Tibial nerve (tissue), 4 donors: ENCODE measurements at regions not wholly inside any gene's neighbourhood (a gene's known extent, or its start where the extent isn't known, plus 50 kb on each side); places are given as distances from the start of the nearest gene placed in this dataset.

Experiments used
- DNase-seq, 2 donors: peaks; one replicate each; pipeline ENCODE4 v3.0.0-alpha.2; 2019; ENCODE audit warnings: low spot score in 2 of 2
- H3K27ac ChIP-seq, 4 donors: fragments of 200-600 bp; sonication (generic) in 3 of 4; one replicate each; pipeline ENCODE4 v1.5.1; 2017 to 2019; ENCODE audit warnings: mild to moderate bottlenecking in 1 of 4
- H3K27me3 ChIP-seq, 2 donors: fragments of 200-600 bp; sonication (generic) in 1 of 2; one replicate each; pipeline versions ENCODE4 v1.5.1 to v1.6.0; 2017 to 2019
- H3K36me3 ChIP-seq, 3 donors: fragments of 200-600 bp; sonication (generic); one replicate each; pipeline ENCODE4 v1.5.1; 2018 to 2019
- H3K4me1 ChIP-seq, 4 donors: fragments of 200-600 bp; sonication (generic) in 3 of 4; one replicate each; pipeline ENCODE4 v1.5.1; 2017 to 2019
- H3K4me3 ChIP-seq, 4 donors: fragments of 200-600 bp; sonication (generic) in 3 of 4; one replicate each; pipeline ENCODE4 v1.5.1; 2017 to 2019; ENCODE audit warnings: mild to moderate bottlenecking in 1 of 4, moderate library complexity in 1 of 4
- H3K9me3 ChIP-seq, 4 donors: fragments of 200-600 bp; sonication (generic) in 3 of 4; one replicate each; pipeline ENCODE4 v1.5.1; 2017 to 2019
- EP300 ChIP-seq, 2 donors: sonication (generic); formaldehyde crosslinking; IDR thresholded peaks; one replicate each; pipeline ENCODE4 v1.6.1; 2017; ENCODE audit warnings: antibody characterized with exemption in 2 of 2, mild to moderate bottlenecking in 1 of 2
- POLR2A ChIP-seq, 2 donors: fragments of 450-650 bp; IDR thresholded peaks; one replicate each; pipeline ENCODE4 v1.6.1; 2017; ENCODE audit warnings: antibody characterized with exemption in 2 of 2, mild to moderate bottlenecking in 2 of 2, moderate library complexity in 2 of 2
- WGBS, 2 donors: methylation state at CpG; one replicate each; pipeline ENCODE4 v1.1.5; 2018; 5-methylcytosine and 5-hydroxymethylcytosine counted together
- TF ChIP-seq, protein P1 (sequence below), 5 experiments: fragments of 200-600 bp in 3 of 5; fragments of 450-650 bp in 2 of 5; sonication (generic) in 3 of 5; IDR thresholded peaks; one replicate each; pipeline ENCODE4 v1.5.1; 2016 to 2019; ENCODE audit warnings: antibody characterized with exemption in 5 of 5, mild to moderate bottlenecking in 3 of 5, moderate library complexity in 2 of 5

DNA sequence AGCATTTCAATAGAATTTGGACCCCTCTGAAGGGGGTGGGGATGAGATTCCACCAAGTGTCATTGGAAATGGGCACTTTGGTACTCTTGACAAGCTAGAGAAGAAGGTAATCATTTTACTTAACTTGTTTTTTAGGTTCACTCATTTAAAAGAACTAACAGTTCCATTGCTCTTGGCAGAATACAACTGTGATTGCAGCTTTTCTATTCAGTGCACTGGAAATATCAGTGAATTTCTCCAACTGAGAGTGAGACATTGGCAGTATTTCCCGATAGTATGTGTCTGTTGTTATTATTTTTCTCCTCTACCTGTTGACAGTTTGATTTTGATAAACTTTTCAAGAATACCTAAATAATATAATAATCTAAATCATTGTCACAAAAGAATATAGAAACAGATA, 1356.7 kb upstream of the NXPH2 start:
- peaks cover 0 to 4% (median 0%) of the 10 kb centered on the region in 4 donors for H3K9me3 ChIP-seq

DNA sequence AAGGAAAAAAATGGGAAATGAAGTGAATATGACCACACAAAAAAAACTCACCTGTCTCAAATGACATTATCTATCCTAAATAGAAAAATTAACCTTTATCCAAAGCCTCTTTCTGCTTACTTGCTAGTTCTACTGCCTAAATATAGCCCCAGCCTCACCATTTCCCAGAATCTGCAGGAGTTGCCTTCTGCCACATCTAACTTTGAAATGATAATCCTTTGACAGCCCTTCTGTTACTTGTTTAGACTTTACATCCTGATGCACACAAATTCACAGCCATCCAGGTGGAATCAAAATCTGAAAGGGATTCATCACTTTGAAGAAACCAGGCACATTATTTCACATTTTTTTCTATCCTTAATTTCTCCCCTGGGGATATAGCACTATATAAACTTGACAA, 1356.2 kb upstream of the NXPH2 start:
- no peaks in the 10 kb centered on the region for H3K27me3 ChIP-seq

More for the DNA sequence above, 1356.7 kb upstream of the NXPH2 start:
- DNase-seq, result no peak
- H3K27me3 ChIP-seq, result no peaks in the 10 kb centered on the region
- TF ChIP-seq EP300 (IDR thresholded peaks at IDR 0.05), result no peak
- TF ChIP-seq, protein P1, sequence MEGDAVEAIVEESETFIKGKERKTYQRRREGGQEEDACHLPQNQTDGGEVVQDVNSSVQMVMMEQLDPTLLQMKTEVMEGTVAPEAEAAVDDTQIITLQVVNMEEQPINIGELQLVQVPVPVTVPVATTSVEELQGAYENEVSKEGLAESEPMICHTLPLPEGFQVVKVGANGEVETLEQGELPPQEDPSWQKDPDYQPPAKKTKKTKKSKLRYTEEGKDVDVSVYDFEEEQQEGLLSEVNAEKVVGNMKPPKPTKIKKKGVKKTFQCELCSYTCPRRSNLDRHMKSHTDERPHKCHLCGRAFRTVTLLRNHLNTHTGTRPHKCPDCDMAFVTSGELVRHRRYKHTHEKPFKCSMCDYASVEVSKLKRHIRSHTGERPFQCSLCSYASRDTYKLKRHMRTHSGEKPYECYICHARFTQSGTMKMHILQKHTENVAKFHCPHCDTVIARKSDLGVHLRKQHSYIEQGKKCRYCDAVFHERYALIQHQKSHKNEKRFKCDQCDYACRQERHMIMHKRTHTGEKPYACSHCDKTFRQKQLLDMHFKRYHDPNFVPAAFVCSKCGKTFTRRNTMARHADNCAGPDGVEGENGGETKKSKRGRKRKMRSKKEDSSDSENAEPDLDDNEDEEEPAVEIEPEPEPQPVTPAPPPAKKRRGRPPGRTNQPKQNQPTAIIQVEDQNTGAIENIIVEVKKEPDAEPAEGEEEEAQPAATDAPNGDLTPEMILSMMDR (IDR thresholded peaks at IDR 0.05), result no peak
- no peak for TF ChIP-seq POLR2A (IDR thresholded peaks at IDR 0.05)
- 73 to 91% methylated on average over 1 of the region's 1 CpG for WGBS, 2 donors
- H3K36me3 ChIP-seq, result no peaks in the 10 kb centered on the region
- no peak overlapping the region for H3K27ac ChIP-seq
- no peak overlapping the region for H3K4me3 ChIP-seq
- no peaks in the 10 kb centered on the region for H3K4me1 ChIP-seq

DNA sequence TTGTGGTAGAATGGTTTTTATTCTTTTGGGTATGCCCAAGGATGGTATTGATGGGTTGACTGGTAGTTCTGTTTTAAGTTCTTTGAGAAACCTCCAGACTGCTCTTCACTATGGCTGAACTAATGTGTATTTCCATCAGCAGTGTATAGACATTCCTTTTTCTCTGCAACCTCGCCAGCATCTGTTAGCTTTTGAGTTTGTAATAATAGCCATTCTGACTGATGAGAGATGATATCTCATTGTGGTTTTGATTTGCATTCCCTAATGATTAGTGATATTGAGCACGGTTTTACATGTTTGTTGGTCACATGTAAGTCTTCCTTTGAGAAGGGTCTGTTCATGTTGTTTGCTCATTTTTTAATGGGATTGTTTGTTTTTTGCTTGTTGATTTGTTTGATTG, 1348.7 kb upstream of the NXPH2 start:
- Histone ChIP-seq H3K4me3 (no peak overlapping the region), H3K27me3 (no peaks in the 10 kb centered on the region), H3K4me1 (no peaks in the 10 kb centered on the region), H3K9me3 (no peaks in the 10 kb centered on the region), H3K36me3 (no peaks in the 10 kb centered on the region), H3K27ac (no peak overlapping the region)
- DNase-seq, result no peak
- 64 to 78% methylated on average over 2 of the region's 2 CpGs for WGBS, 2 donors
- TF ChIP-seq, protein P1 (IDR thresholded peaks at IDR 0.05), result no peak
- TF ChIP-seq EP300 (IDR thresholded peaks at IDR 0.05), result no peak
- no peak for TF ChIP-seq POLR2A (IDR thresholded peaks at IDR 0.05)

More for the DNA sequence above, 1356.2 kb upstream of the NXPH2 start:
- no peaks in the 10 kb centered on the region for H3K36me3 ChIP-seq
- DNase-seq, result no peak
- no peak overlapping the region for H3K27ac ChIP-seq
- TF ChIP-seq EP300 (IDR thresholded peaks at IDR 0.05) (no peak), POLR2A (IDR thresholded peaks at IDR 0.05) (no peak)
- TF ChIP-seq, protein P1 (IDR thresholded peaks at IDR 0.05), result no peak
- no peaks in the 10 kb centered on the region for H3K4me1 ChIP-seq
- peaks cover 0 to 4% (median 0%) of the 10 kb centered on the region in 4 donors for H3K9me3 ChIP-seq
- H3K4me3 ChIP-seq, result no peak overlapping the region

DNA sequence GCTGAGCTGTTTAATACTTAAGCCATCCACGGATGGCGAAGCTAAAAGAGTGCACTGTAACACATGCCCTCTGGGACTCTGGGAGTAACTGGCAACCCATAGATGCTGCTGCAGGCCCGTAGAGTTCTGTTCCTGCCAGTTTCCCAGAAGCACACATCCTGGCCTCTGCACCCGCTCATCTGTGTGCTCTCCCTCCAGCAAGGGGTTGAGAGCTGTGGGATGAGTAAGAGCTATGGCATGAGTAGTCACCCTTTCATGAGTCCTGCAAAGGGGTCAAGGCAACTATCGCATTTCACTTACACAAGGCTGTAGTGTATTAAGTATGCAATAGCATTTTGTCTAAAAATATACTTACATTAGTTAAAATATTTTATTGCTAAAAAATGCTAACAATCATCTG, 1341.8 kb upstream of the NXPH2 start:
- no peak for DNase-seq
- Histone ChIP-seq H3K4me1 (no peaks in the 10 kb centered on the region), H3K9me3 (no peaks in the 10 kb centered on the region), H3K4me3 (no peak overlapping the region), H3K27me3 (no peaks in the 10 kb centered on the region), H3K27ac (no peak overlapping the region), H3K36me3 (no peaks in the 10 kb centered on the region)
- TF ChIP-seq, protein P1 (IDR thresholded peaks at IDR 0.05), result no peak
- TF ChIP-seq EP300 (IDR thresholded peaks at IDR 0.05), result no peak
- TF ChIP-seq POLR2A (IDR thresholded peaks at IDR 0.05), result no peak
- WGBS, 2 donors, result 71 to 82% methylated on average over 5 of the region's 5 CpGs

DNA sequence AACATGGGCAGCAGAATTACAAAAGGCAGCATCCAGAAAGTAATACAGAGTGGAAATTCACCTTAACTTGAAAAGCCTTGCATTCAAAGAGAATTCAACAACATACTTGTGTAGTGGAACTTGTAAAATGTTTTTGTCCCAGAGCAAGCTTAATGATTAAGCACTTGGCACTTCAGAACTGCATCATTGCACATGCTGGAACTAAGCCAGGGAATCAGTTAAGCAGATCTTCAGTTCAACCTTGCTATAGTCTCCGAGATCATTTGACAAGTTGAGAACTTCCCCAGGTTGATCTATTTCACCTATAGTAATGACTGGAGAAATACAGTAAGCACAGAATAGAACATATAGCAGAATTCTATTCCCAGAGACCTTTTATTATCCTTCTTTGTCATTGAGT, 1337.2 kb upstream of the NXPH2 start:
- no peaks in the 10 kb centered on the region for H3K36me3 ChIP-seq
- H3K4me3 ChIP-seq, result no peak overlapping the region
- no peaks in the 10 kb centered on the region for H3K9me3 ChIP-seq
- WGBS, 2 donors, result 74 to 89% methylated on average over 1 of the region's 1 CpG
- H3K27ac ChIP-seq, result no peak overlapping the region
- H3K4me1 ChIP-seq, result no peaks in the 10 kb centered on the region
- DNase-seq, result no peak
- no peaks in the 10 kb centered on the region for H3K27me3 ChIP-seq
- TF ChIP-seq, protein P1 (IDR thresholded peaks at IDR 0.05), result no peak
- TF ChIP-seq EP300 (IDR thresholded peaks at IDR 0.05), result no peak
